Loucy (cell line): ENCODE measurements at regions not wholly inside any gene's neighbourhood (a gene's known extent, or its start where the extent isn't known, plus 50 kb on each side); places are given as distances from the start of the nearest gene placed in this dataset.

ENCODE experiments used
- EZH2phosphoT487 ChIP-seq: fragments of 200-600 bp; IDR thresholded peaks from 2 replicates; pipeline ENCODE4 v1.6.1; 2018; ENCODE audit warnings: antibody characterized with exemption, mild to moderate bottlenecking, moderate library complexity, borderline replicate concordance
- TF ChIP-seq, protein P1 (sequence below): fragments of 200-600 bp; sonication (generic); conservative IDR thresholded peaks from 2 replicates; pipeline ENCODE4 v1.5.1; 2014; ENCODE audit warnings: mild to moderate bottlenecking, antibody characterized with exemption, low read length

DNA sequence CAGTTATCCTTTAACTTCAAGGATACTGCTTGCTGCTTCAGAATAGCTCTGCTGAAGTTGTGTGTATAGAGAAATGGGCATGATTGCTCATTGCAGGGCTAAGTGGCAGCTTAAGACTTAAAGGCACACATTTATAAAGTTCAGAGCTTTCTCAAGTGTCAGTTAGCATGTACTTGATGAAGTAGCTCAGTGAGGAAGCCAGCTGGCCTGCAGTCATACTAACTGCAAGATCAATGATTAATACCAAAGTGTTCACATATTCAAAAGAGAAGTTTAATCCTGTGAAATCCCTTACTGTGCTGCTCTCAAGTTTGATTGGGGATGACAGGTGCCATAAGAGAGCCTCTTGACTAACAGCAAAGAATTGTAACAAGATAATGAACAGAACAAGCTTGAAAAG lies 483.4 kb upstream of the NUDT12 start:
- TF ChIP-seq, protein P1, sequence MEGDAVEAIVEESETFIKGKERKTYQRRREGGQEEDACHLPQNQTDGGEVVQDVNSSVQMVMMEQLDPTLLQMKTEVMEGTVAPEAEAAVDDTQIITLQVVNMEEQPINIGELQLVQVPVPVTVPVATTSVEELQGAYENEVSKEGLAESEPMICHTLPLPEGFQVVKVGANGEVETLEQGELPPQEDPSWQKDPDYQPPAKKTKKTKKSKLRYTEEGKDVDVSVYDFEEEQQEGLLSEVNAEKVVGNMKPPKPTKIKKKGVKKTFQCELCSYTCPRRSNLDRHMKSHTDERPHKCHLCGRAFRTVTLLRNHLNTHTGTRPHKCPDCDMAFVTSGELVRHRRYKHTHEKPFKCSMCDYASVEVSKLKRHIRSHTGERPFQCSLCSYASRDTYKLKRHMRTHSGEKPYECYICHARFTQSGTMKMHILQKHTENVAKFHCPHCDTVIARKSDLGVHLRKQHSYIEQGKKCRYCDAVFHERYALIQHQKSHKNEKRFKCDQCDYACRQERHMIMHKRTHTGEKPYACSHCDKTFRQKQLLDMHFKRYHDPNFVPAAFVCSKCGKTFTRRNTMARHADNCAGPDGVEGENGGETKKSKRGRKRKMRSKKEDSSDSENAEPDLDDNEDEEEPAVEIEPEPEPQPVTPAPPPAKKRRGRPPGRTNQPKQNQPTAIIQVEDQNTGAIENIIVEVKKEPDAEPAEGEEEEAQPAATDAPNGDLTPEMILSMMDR, result no peak
- no peak for TF ChIP-seq EZH2phosphoT487
